Naive thymus-derived CD4-positive, alpha-beta T cell (primary cell): ENCODE measurements at regions not wholly inside any gene's neighbourhood (a gene's known extent, or its start where the extent isn't known, plus 50 kb on each side); places are given as distances from the start of the nearest gene placed in this dataset.

Experiments
- ATAC-seq: fragments of 150-1000 bp; cut with Tn5 transposase; 2 replicates; pipeline ENCODE4 v1.10.0; 2021; ENCODE audit warnings: mild to moderate bottlenecking, moderate library complexity
- CTCF ChIA-PET: fragments of 350-600 bp; sonication (Branson Sonifier 250); formaldehyde crosslinking; loops from one replicate; lab custom pipeline; 2021; ENCODE audit warnings: antibody characterized with exemption; lab: Charles Lee
- POLR2A ChIA-PET: fragments of 350-600 bp; sonication (Branson Sonifier 250); formaldehyde crosslinking; loops from one replicate; lab custom pipeline; 2021; ENCODE audit warnings: antibody characterized with exemption, inconsistent platforms; lab: Charles Lee
- DNase-seq, 9 donors: peaks; one replicate each; pipeline versions ENCODE4 v3.0.0 to v3.0.0-alpha.2; 2020 to 2022; ENCODE audit warnings: mixed read lengths in 1 of 9
- H3K27ac ChIP-seq: one replicate; pipeline ENCODE4 v1.7.0; 2013; ENCODE audit warnings: mild to moderate bottlenecking, low read depth, low read length, moderate library complexity
- H3K27me3 ChIP-seq, 2 donors: one replicate each; pipeline ENCODE4 v1.7.0; 2013; ENCODE audit warnings: low read length in 2 of 2, mild to moderate bottlenecking in 2 of 2, moderate library complexity in 2 of 2; ENCODE audit not compliant: control insufficient read depth in 2 of 2, insufficient read depth in 2 of 2
- H3K36me3 ChIP-seq, 3 experiments: 1 replicate in 2 of 3; 2 replicates in 1 of 3; pipeline ENCODE4 v1.7.0; 2013; ENCODE audit warnings: low read length in 3 of 3, mild to moderate bottlenecking in 3 of 3, moderate library complexity in 1 of 3; ENCODE audit not compliant: insufficient read depth in 3 of 3, control insufficient read depth in 2 of 3
- H3K4me1 ChIP-seq, 2 donors: one replicate each; pipeline ENCODE4 v1.7.0; 2013; ENCODE audit warnings: low read length in 2 of 2, mild to moderate bottlenecking in 2 of 2, moderate library complexity in 1 of 2; ENCODE audit not compliant: control insufficient read depth in 2 of 2, insufficient read depth in 2 of 2
- H3K4me3 ChIP-seq: 2 replicates; pipeline ENCODE4 v1.7.0; 2013; ENCODE audit warnings: mild to moderate bottlenecking, low read length
- H3K9me3 ChIP-seq, 3 experiments: 1 replicate in 2 of 3; 2 replicates in 1 of 3; pipeline ENCODE4 v1.7.0; 2013; ENCODE audit warnings: low read length in 3 of 3; ENCODE audit not compliant: control insufficient read depth in 2 of 3
- H3K27ac Mint-ChIP-seq, 9 donors: one replicate each; pipeline ENCODE4 v1.8.0; 2020 to 2022; ENCODE audit warnings: mixed read lengths in 9 of 9, mild to moderate bottlenecking in 8 of 9, moderate library complexity in 5 of 9, inconsistent platforms in 2 of 9
- H3K27me3 Mint-ChIP-seq, 5 donors: one replicate each; pipeline ENCODE4 v1.8.0; 2021 to 2022; ENCODE audit warnings: mixed read lengths in 5 of 5, mild to moderate bottlenecking in 1 of 5
- H3K36me3 Mint-ChIP-seq, 5 donors: one replicate each; pipeline ENCODE4 v1.8.0; 2020 to 2022; ENCODE audit warnings: mixed read lengths in 5 of 5, mild to moderate bottlenecking in 3 of 5, inconsistent platforms in 1 of 5
- H3K4me1 Mint-ChIP-seq, 7 donors: one replicate each; pipeline ENCODE4 v1.8.0; 2020 to 2022; ENCODE audit warnings: mixed read lengths in 7 of 7, mild to moderate bottlenecking in 3 of 7, inconsistent platforms in 1 of 7
- H3K4me3 Mint-ChIP-seq, 10 donors: one replicate each; pipeline ENCODE4 v1.8.0; 2020 to 2022; ENCODE audit warnings: mild to moderate bottlenecking in 10 of 10, mixed read lengths in 10 of 10, moderate library complexity in 6 of 10, inconsistent platforms in 2 of 10
- H3K9me3 Mint-ChIP-seq, 11 donors: one replicate each; pipeline ENCODE4 v1.8.0; 2020 to 2022; ENCODE audit warnings: mixed read lengths in 11 of 11, mild to moderate bottlenecking in 4 of 11, inconsistent platforms in 1 of 11, moderate library complexity in 1 of 11
- intact Hi-C, 2 donors: fragments of 100-400 bp; cut with micrococcal nuclease; formaldehyde crosslinking; loops; one replicate each; pipeline ENCODE4 v1.15.1; 2023

- POLR2A ChIA-PET: no interaction called here
- intact Hi-C loops: no loop called here
- peaks cover 0 to 3% (median 0%) of the 10 kb centered on the region in 3 experiments for H3K9me3 ChIP-seq
- no peak for ATAC-seq
- H3K27ac Mint-ChIP-seq: peak overlapping the region in 1 of 9 donors; percentile 59
- no peak overlapping the region for H3K27ac ChIP-seq
- no peak overlapping the region for H3K4me3 Mint-ChIP-seq
- H3K4me1 Mint-ChIP-seq: peaks cover 0 to 4% (median 0%) of the 10 kb centered on the region in 7 donors
- no peaks in the 10 kb centered on the region for H3K36me3 ChIP-seq
- no peaks in the 10 kb centered on the region for H3K27me3 Mint-ChIP-seq
- peaks cover 0 to 8% (median 0%) of the 10 kb centered on the region in 11 donors for H3K9me3 Mint-ChIP-seq
- H3K27me3 ChIP-seq: no peaks in the 10 kb centered on the region
- H3K36me3 Mint-ChIP-seq: peaks cover under 1 to 47% (median 16%) of the 10 kb centered on the region in 5 donors
- H3K4me1 ChIP-seq: no peaks in the 10 kb centered on the region
- CTCF ChIA-PET: interaction anchor here (0.8 to 1.2 kb wide), 2 partner anchors 126 to 146 kb away, joined by 4 read pairs; partner anchors contain the start of gene PFKFB3
- no peak overlapping the region for H3K4me3 ChIP-seq
- no peak for DNase-seq
Measured at GRCh38 chr10:6327961-6328698, 125.4 kb downstream of the PFKFB3 start.

- H3K4me3 Mint-ChIP-seq: no peak overlapping the region
- Histone ChIP-seq H3K4me3 (no peak overlapping the region), H3K27me3 (no peaks in the 10 kb centered on the region), H3K36me3 (no peaks in the 10 kb centered on the region), H3K4me1 (no peaks in the 10 kb centered on the region), H3K9me3 (peaks cover 0 to 6% (median 0%) of the 10 kb centered on the region in 3 experiments), H3K27ac (no peak overlapping the region)
- H3K9me3 Mint-ChIP-seq: peaks cover 2 to 14% (median 7%) of the 10 kb centered on the region in 11 donors
- ChIA-PET POLR2A (no interaction called here), CTCF (interaction anchor here (0.8 to 1.2 kb wide), 2 partner anchors 126 to 147 kb away, joined by 4 read pairs; partner anchors contain the start of gene PFKFB3)
- H3K27ac Mint-ChIP-seq: peak overlapping the region in 1 of 9 donors; percentile 51
- intact Hi-C loops: no loop called here
- peaks cover 0 to 4% (median 0%) of the 10 kb centered on the region in 7 donors for H3K4me1 Mint-ChIP-seq
- no peak for DNase-seq
- peaks cover 6 to 53% (median 22%) of the 10 kb centered on the region in 5 donors for H3K36me3 Mint-ChIP-seq
- peak; percentile 63 for ATAC-seq
- no peaks in the 10 kb centered on the region for H3K27me3 Mint-ChIP-seq
Measured at GRCh38 chr10:6328699-6329423, 126.1 kb downstream of the PFKFB3 start.

GRCh38 chr10:6333086-6333485 lies 130.4 kb downstream of the PFKFB3 start:
- Histone ChIP-seq H3K27ac (no peak overlapping the region), H3K36me3 (no peaks in the 10 kb centered on the region), H3K4me1 (no peaks in the 10 kb centered on the region), H3K9me3 (peaks cover 0 to 6% (median 0%) of the 10 kb centered on the region in 3 experiments), H3K4me3 (no peak overlapping the region), H3K27me3 (no peaks in the 10 kb centered on the region)
- peaks cover 6 to 52% (median 22%) of the 10 kb centered on the region in 5 donors for H3K36me3 Mint-ChIP-seq
- no peak overlapping the region for H3K27ac Mint-ChIP-seq
- CTCF ChIA-PET: no interaction called here
- H3K27me3 Mint-ChIP-seq: no peaks in the 10 kb centered on the region
- peaks cover 5 to 19% (median 10%) of the 10 kb centered on the region in 11 donors for H3K9me3 Mint-ChIP-seq
- no peak for ATAC-seq
- H3K4me3 Mint-ChIP-seq: no peak overlapping the region
- H3K4me1 Mint-ChIP-seq: peaks cover 0 to 6% (median 0%) of the 10 kb centered on the region in 7 donors
- DNase-seq: no peak
- intact Hi-C loops: no loop called here
- POLR2A ChIA-PET: interaction anchor here (0.6 to 0.8 kb wide), 2 partner anchors 28 to 80 kb away, joined by 3 read pairs; no protein-coding TSS in a partner anchor

- intact Hi-C loops: no loop called here
- Histone ChIP-seq H3K9me3 (peaks cover 0 to 6% (median 0%) of the 10 kb centered on the region in 3 experiments), H3K27ac (no peak overlapping the region), H3K4me3 (no peak overlapping the region), H3K36me3 (no peaks in the 10 kb centered on the region), H3K4me1 (no peaks in the 10 kb centered on the region), H3K27me3 (no peaks in the 10 kb centered on the region)
- Mint-ChIP-seq H3K4me1 (peaks cover 0 to 6% (median 0%) of the 10 kb centered on the region in 7 donors), H3K27ac (no peak overlapping the region), H3K36me3 (peaks cover 6 to 46% (median 22%) of the 10 kb centered on the region in 5 donors), H3K27me3 (no peaks in the 10 kb centered on the region), H3K4me3 (no peak overlapping the region), H3K9me3 (peaks cover 5 to 19% (median 10%) of the 10 kb centered on the region in 11 donors)
- ChIA-PET POLR2A (interaction anchor here (0.7 to 0.8 kb wide), 2 partner anchors 25 to 81 kb away, joined by 3 to 4 read pairs; no protein-coding TSS in a partner anchor), CTCF (no interaction called here)
- no peak for ATAC-seq
- no peak for DNase-seq
Measured at GRCh38 chr10:6333973-6334372, 131.2 kb downstream of the PFKFB3 start.

GRCh38 chr10:6336016-6336415 lies 133.3 kb downstream of the PFKFB3 start:
- ChIA-PET POLR2A (interaction anchor here (0.8 to 1.2 kb wide), 5 partner anchors 10 to 174 kb away, joined by 3 to 7 read pairs (median 3); no protein-coding TSS in a partner anchor), CTCF (interaction anchor here (0.7 to 1.0 kb wide), 3 partner anchors 10 to 287 kb away, joined by 3 to 6 read pairs (median 4); no protein-coding TSS in a partner anchor)
- no peak overlapping the region for H3K27ac ChIP-seq
- Mint-ChIP-seq H3K9me3 (peaks cover 5 to 19% (median 10%) of the 10 kb centered on the region in 11 donors), H3K36me3 (peaks cover 6 to 38% (median 18%) of the 10 kb centered on the region in 5 donors), H3K27ac (no peak overlapping the region), H3K4me3 (peak overlapping the region in 1 of 10 donors; percentile 2), H3K4me1 (peaks cover 0 to 6% (median 0%) of the 10 kb centered on the region in 7 donors), H3K27me3 (no peaks in the 10 kb centered on the region)
- H3K4me1 ChIP-seq: no peaks in the 10 kb centered on the region
- no peaks in the 10 kb centered on the region for H3K27me3 ChIP-seq
- no peak overlapping the region for H3K4me3 ChIP-seq
- ATAC-seq: no peak
- H3K9me3 ChIP-seq: peaks cover 0 to 6% (median 0%) of the 10 kb centered on the region in 3 experiments
- intact Hi-C loops: loop anchor here in 1 of 2 donors (5.0 kb wide), 1 partner anchor 44 kb away; no protein-coding TSS in a partner anchor
- H3K36me3 ChIP-seq: no peaks in the 10 kb centered on the region
- no peak for DNase-seq

- Mint-ChIP-seq H3K9me3 (peaks cover 5 to 19% (median 10%) of the 10 kb centered on the region in 11 donors), H3K4me3 (no peak overlapping the region), H3K27ac (no peak overlapping the region), H3K36me3 (peaks cover 6 to 28% (median 12%) of the 10 kb centered on the region in 5 donors), H3K27me3 (no peaks in the 10 kb centered on the region), H3K4me1 (peaks cover 0 to 6% (median 0%) of the 10 kb centered on the region in 7 donors)
- POLR2A ChIA-PET: interaction anchor here (0.9 kb wide), 1 partner anchor 11 kb away, joined by 3 read pairs; no protein-coding TSS in a partner anchor
- H3K27ac ChIP-seq: no peak overlapping the region
- no peaks in the 10 kb centered on the region for H3K4me1 ChIP-seq
- no peak overlapping the region for H3K4me3 ChIP-seq
- peaks cover 0 to 6% (median 0%) of the 10 kb centered on the region in 3 experiments for H3K9me3 ChIP-seq
- H3K27me3 ChIP-seq: no peaks in the 10 kb centered on the region
- no peak for ATAC-seq
- intact Hi-C loops: loop anchor here in 1 of 2 donors (5.0 kb wide), 1 partner anchor 45 kb away; no protein-coding TSS in a partner anchor
- no peaks in the 10 kb centered on the region for H3K36me3 ChIP-seq
- DNase-seq: no peak
- CTCF ChIA-PET: interaction anchor here (1.0 kb wide), 1 partner anchor 10 kb away, joined by 3 read pairs; no protein-coding TSS in a partner anchor
Measured at GRCh38 chr10:6337382-6337781, 134.7 kb downstream of the PFKFB3 start.
